ENCODE measurements at regions not wholly inside any gene's neighbourhood (a gene's known extent, or its start where the extent isn't known, plus 50 kb on each side); places are given as distances from the start of the nearest gene placed in this dataset.

DNA sequence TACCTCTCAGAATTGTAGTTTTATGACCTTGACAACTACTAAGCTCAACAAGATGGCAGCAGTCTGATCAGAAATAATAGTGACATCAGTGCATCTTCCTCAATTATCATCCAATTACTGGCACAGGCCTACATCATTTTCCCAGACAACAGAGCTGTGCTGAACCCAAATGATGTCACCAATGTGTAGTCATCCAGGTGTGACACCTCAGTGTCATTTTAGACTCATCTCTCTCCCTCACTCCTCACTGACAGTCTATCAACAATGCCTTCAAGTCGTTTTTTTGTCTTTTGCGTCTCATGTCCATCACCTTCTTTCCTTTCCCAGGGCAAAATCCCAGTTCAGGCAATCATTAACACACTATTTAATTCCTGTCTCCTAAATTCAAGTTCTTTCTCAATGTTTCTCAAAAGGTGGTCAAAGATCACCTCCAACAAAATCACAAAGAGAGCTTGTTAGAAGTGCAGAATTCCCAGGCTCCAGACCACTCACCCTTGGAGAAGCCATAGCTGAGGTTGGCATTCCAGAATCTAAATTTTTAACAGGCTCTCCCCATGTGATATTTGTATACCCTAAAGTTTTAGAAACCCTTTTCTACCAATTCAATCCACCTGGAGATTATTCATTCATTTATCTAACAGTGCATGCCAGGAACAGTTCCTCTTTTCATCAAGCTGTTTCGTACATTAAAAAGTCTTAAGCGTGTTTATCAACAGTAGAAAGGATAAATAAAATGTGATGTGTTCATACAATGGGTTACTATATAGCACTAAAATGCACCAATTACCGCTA, 125.3 kb upstream of the KLF7 start:
- no peak for TF ChIP-seq CTCF (conservative IDR thresholded peaks at IDR 0.05)
- no peak for TF ChIP-seq EZH2 (IDR thresholded peaks at IDR 0.05; ENCODE audit: low read depth)

Data from PC-9 (cell line).